SU-DHL-6 (cell line): ENCODE measurements at regions not wholly inside any gene's neighbourhood (a gene's known extent, or its start where the extent isn't known, plus 50 kb on each side); places are given as distances from the start of the nearest gene placed in this dataset.
"Not testable (repeated sequence)": the region's sequence is repeated elsewhere in the genome, so short reads cannot be mapped to it uniquely, and the experiment has no call there.

Source experiments
- H2AFZ ChIP-seq: fragments of 200-600 bp; sonication (generic); 2 replicates; pipeline ENCODE4 v1.6.1; 2014; ENCODE audit warnings: low read depth, mild to moderate bottlenecking, moderate library complexity, mixed read lengths, antibody characterized with exemption, low read length; ENCODE audit not compliant: severe bottlenecking
- H3F3A ChIP-seq: fragments of 200-600 bp; shearing (Covaris generic); 2 replicates; pipeline ENCODE4 v1.6.0; 2016; ENCODE audit warnings: antibody characterized with exemption, mild to moderate bottlenecking; ENCODE audit not compliant: insufficient read depth
- H3K27ac ChIP-seq: fragments of 200-600 bp; sonication (generic); 2 replicates; pipeline ENCODE4 v1.5.1; 2016; ENCODE audit warnings: low read depth, mild to moderate bottlenecking, low read length, moderate library complexity, mixed read lengths
- H3K27me3 ChIP-seq: fragments of 200-600 bp; sonication (generic), shearing (Covaris generic); 2 replicates; pipeline ENCODE4 v1.6.0; 2014; ENCODE audit warnings: mild to moderate bottlenecking, low read length
- H3K36me3 ChIP-seq: fragments of 200-600 bp; sonication (generic); 2 replicates; pipeline ENCODE4 v1.6.1; 2014; ENCODE audit warnings: mild to moderate bottlenecking, low read length, mixed read lengths
- H3K4me2 ChIP-seq: fragments of 300-600, 200-600 bp; shearing (Covaris generic), sonication (generic); 2 replicates; pipeline ENCODE4 v1.6.0; 2014; ENCODE audit warnings: low read length, low read depth, mild to moderate bottlenecking; ENCODE audit not compliant: poor library complexity, severe bottlenecking
- H3K4me3 ChIP-seq: fragments of 200-600 bp; sonication (generic); 2 replicates; pipeline ENCODE4 v1.5.1; 2014; ENCODE audit warnings: antibody characterized with exemption, low read length, mild to moderate bottlenecking, mixed read lengths; ENCODE audit not compliant: insufficient read depth, poor library complexity, severe bottlenecking
- H3K79me2 ChIP-seq: fragments of 200-600 bp; sonication (generic); 2 replicates; pipeline ENCODE4 v1.6.1; 2014; ENCODE audit warnings: mild to moderate bottlenecking, low read length, moderate library complexity; ENCODE audit not compliant: insufficient read depth
- H3K9ac ChIP-seq: fragments of 200-600 bp; sonication (generic); 2 replicates; pipeline ENCODE4 v1.7.0; 2014; ENCODE audit warnings: mild to moderate bottlenecking, low read length
- H3K9me2 ChIP-seq: fragments of 200-600 bp; sonication (generic); replicated peaks from 2 replicates; pipeline ENCODE4 v1.6.1; 2014; ENCODE audit warnings: low read length; ENCODE audit not compliant: insufficient read depth
- H3K9me3 ChIP-seq: fragments of 200-600 bp; sonication (generic); 2 replicates; pipeline ENCODE4 v1.6.1; 2014; ENCODE audit warnings: low read length, mixed read lengths; ENCODE audit not compliant: insufficient read depth
- H4K20me1 ChIP-seq: fragments of 200-600 bp; sonication (generic); 2 replicates; pipeline ENCODE4 v1.6.1; 2014; ENCODE audit warnings: low read depth, mild to moderate bottlenecking, antibody characterized with exemption, low read length, moderate library complexity, mixed read lengths
- CTCF ChIP-seq: fragments of 200-600 bp; sonication (generic); IDR thresholded peaks from one replicate; pipeline ENCODE4 v1.5.1; 2017; ENCODE audit warnings: antibody characterized with exemption, mild to moderate bottlenecking, low read length, moderate library complexity; ENCODE audit not compliant: insufficient read depth, poor library complexity, severe bottlenecking
- EZH2phosphoT487 ChIP-seq: fragments of 200-600 bp; sonication (generic), shearing (Covaris generic); conservative IDR thresholded peaks from 2 replicates; pipeline ENCODE4 v1.6.1; 2018; ENCODE audit warnings: mild to moderate bottlenecking, antibody characterized with exemption, low read length, moderate library complexity, mixed read lengths

- H3K27me3 ChIP-seq: no peaks in the 10 kb centered on the region
- no peaks in the 10 kb centered on the region for H3K79me2 ChIP-seq
- H3F3A ChIP-seq: no peaks in the 10 kb centered on the region
- H3K36me3 ChIP-seq: no peaks in the 10 kb centered on the region
- H3K4me3 ChIP-seq: no peak overlapping the region
- no peaks in the 10 kb centered on the region for H3K9me3 ChIP-seq
- H3K27ac ChIP-seq: no peak overlapping the region
- no peak overlapping the region for H3K4me2 ChIP-seq
- no peak overlapping the region for H3K9ac ChIP-seq
- H3K9me2 ChIP-seq: no peaks in the 10 kb centered on the region
- no peak overlapping the region for H2AFZ ChIP-seq
- no peaks in the 10 kb centered on the region for H4K20me1 ChIP-seq
- no peak for TF ChIP-seq EZH2phosphoT487
Observed at GRCh38 chr10:46198516-46198915, 88.3 kb upstream of the ANTXRL start.

- H3K9me2 ChIP-seq, H3K27me3 ChIP-seq, H3K36me3 ChIP-seq, H3K27ac ChIP-seq, H2AFZ ChIP-seq, H3F3A ChIP-seq, H3K4me3 ChIP-seq, H3K9me3 ChIP-seq, H3K9ac ChIP-seq, H3K79me2 ChIP-seq, H3K4me2 ChIP-seq, H4K20me1 ChIP-seq: not testable (repeated sequence)
Observed at GRCh38 chr10:46202405-46202804, 84.4 kb upstream of the ANTXRL start.

- not testable (repeated sequence) for H3K9me2 ChIP-seq, H3K4me2 ChIP-seq, H3K27me3 ChIP-seq, H3K79me2 ChIP-seq, H3K9me3 ChIP-seq, H4K20me1 ChIP-seq, H3F3A ChIP-seq, H3K36me3 ChIP-seq, H2AFZ ChIP-seq, H3K9ac ChIP-seq, H3K27ac ChIP-seq, H3K4me3 ChIP-seq
Observed at GRCh38 chr10:46204482-46205102, 82.2 kb upstream of the ANTXRL start.

GRCh38 chr10:46210427-46210826, 76.4 kb upstream of the ANTXRL start:
- not testable (repeated sequence) for H3K79me2 ChIP-seq, H3K9ac ChIP-seq, H3K27ac ChIP-seq, H3K36me3 ChIP-seq, H3K4me3 ChIP-seq, H3K27me3 ChIP-seq, H3K4me2 ChIP-seq, H2AFZ ChIP-seq, H3K9me2 ChIP-seq, H3F3A ChIP-seq, H4K20me1 ChIP-seq, H3K9me3 ChIP-seq

GRCh38 chr10:46215426-46215825, 71.4 kb upstream of the ANTXRL start:
- no peaks in the 10 kb centered on the region for H3K9me2 ChIP-seq
- no peak overlapping the region for H3K27ac ChIP-seq
- H3F3A ChIP-seq: no peaks in the 10 kb centered on the region
- H3K27me3 ChIP-seq: no peaks in the 10 kb centered on the region
- no peaks in the 10 kb centered on the region for H3K36me3 ChIP-seq
- no peak overlapping the region for H3K9ac ChIP-seq
- H3K9me3 ChIP-seq: no peaks in the 10 kb centered on the region
- H3K79me2 ChIP-seq: no peaks in the 10 kb centered on the region
- TF ChIP-seq EZH2phosphoT487 (no peak), CTCF (no peak)
- H4K20me1 ChIP-seq: no peaks in the 10 kb centered on the region
- H3K4me2 ChIP-seq: no peak overlapping the region
- no peak overlapping the region for H3K4me3 ChIP-seq
- no peak overlapping the region for H2AFZ ChIP-seq
